B cell (primary cell): ENCODE measurements at regions not wholly inside any gene's neighbourhood (a gene's known extent, or its start where the extent isn't known, plus 50 kb on each side); places are given as distances from the start of the nearest gene placed in this dataset.

ENCODE experiments used
- ATAC-seq: fragments of 200-7000 bp; cut with Tn5 transposase; one replicate; pipeline ENCODE4 v1.10.0; 2021; ENCODE audit warnings: low read depth, mild to moderate bottlenecking, moderate number of reproducible peaks, moderate library complexity
- CTCF ChIA-PET: fragments of 350-600 bp; sonication (Branson Sonifier 250); formaldehyde crosslinking; loops from one replicate; lab custom pipeline; 2021; ENCODE audit warnings: antibody characterized with exemption, inconsistent platforms; lab: Charles Lee
- POLR2A ChIA-PET: fragments of 350-600 bp; sonication (Branson Sonifier 250); formaldehyde crosslinking; loops from one replicate; lab custom pipeline; 2021; ENCODE audit warnings: antibody characterized with exemption; lab: Charles Lee
- DNase-seq: peaks from one replicate; pipeline ENCODE4 v3.0.0; 2013
- H2AFZ ChIP-seq: 2 replicates; pipeline ENCODE4 v1.6.1; 2012; ENCODE audit warnings: mild to moderate bottlenecking, low read depth, low read length; ENCODE audit not compliant: insufficient read depth, poor library complexity, severe bottlenecking
- H3K27ac ChIP-seq, 2 donors: 1 replicate in 1 of 2; 2 replicates in 1 of 2; pipeline ENCODE4 v1.5.1; 2012 to 2013; ENCODE audit warnings: low read length in 2 of 2, mild to moderate bottlenecking in 2 of 2, moderate library complexity in 1 of 2
- H3K27me3 ChIP-seq, 4 experiments: fragments of 200-600 bp in 1 of 4; sonication (generic) in 1 of 4; replicated peaks in 1 of 4; 1 replicate in 2 of 4; 2 replicates in 2 of 4; pipeline versions ENCODE4 v1.6.1 to v1.7.0; 2013 to 2016; ENCODE audit warnings: low read length in 3 of 4, mild to moderate bottlenecking in 2 of 4, mixed read lengths in 1 of 4, moderate library complexity in 1 of 4; ENCODE audit not compliant: insufficient read depth in 4 of 4, control insufficient read depth in 3 of 4; ENCODE audit errors: control extremely low read depth in 1 of 4
- H3K36me3 ChIP-seq, 2 experiments: replicated peaks in 1 of 2; 1 replicate in 1 of 2; 2 replicates in 1 of 2; pipeline versions ENCODE4 v1.6.1 to v1.7.1; 2013; ENCODE audit warnings: low read length in 1 of 2; ENCODE audit not compliant: insufficient read depth in 2 of 2, control insufficient read depth in 1 of 2; ENCODE audit errors: control extremely low read depth in 1 of 2, extremely low read depth in 1 of 2
- H3K4me1 ChIP-seq, 2 donors: fragments of 200-600 bp in 1 of 2; sonication (generic) in 1 of 2; 1 replicate in 1 of 2; 2 replicates in 1 of 2; pipeline versions ENCODE4 v1.5.1 to v1.6.1; 2013 to 2017; ENCODE audit warnings: low read length in 2 of 2; ENCODE audit not compliant: control insufficient read depth in 2 of 2, insufficient read depth in 2 of 2
- H3K4me2 ChIP-seq: replicated peaks from 2 replicates; pipeline ENCODE3; 2012; ENCODE audit warnings: mild to moderate bottlenecking, low read depth, low read length; ENCODE audit not compliant: poor library complexity, severe bottlenecking
- H3K4me3 ChIP-seq, 5 experiments: fragments of 200-600 bp in 1 of 5; sonication (generic) in 1 of 5; 1 replicate in 3 of 5; 2 replicates in 2 of 5; pipeline versions ENCODE4 v1.5.1 to v1.7.0; 2011 to 2016; ENCODE audit warnings: low read length in 4 of 5, mild to moderate bottlenecking in 4 of 5, low read depth in 2 of 5, control low read depth in 1 of 5, moderate library complexity in 1 of 5; ENCODE audit not compliant: insufficient read depth in 1 of 5; ENCODE audit errors: control extremely low read depth in 1 of 5, extremely low read depth in 1 of 5
- H3K79me2 ChIP-seq: fragments of 200-600 bp; sonication (generic); one replicate; pipeline ENCODE4 v1.6.0; 2016; ENCODE audit warnings: low read length; ENCODE audit not compliant: control insufficient read depth, insufficient read depth
- H3K9ac ChIP-seq: fragments of 200-600 bp; sonication (generic); 2 replicates; pipeline ENCODE4 v1.6.1; 2017; ENCODE audit warnings: mild to moderate bottlenecking, low read length, moderate library complexity
- H3K9me3 ChIP-seq, 3 donors: one replicate each; pipeline versions ENCODE4 v1.6.1 to v1.7.1; 2013; ENCODE audit warnings: low read length in 2 of 3; ENCODE audit not compliant: control insufficient read depth in 2 of 3, insufficient read depth in 1 of 3; ENCODE audit errors: control extremely low read depth in 1 of 3
- H4K20me1 ChIP-seq: 2 replicates; pipeline ENCODE4 v1.6.0; 2012; ENCODE audit warnings: mild to moderate bottlenecking, low read length; ENCODE audit not compliant: insufficient read depth, control insufficient read depth, poor library complexity, severe bottlenecking
- H3K27ac Mint-ChIP-seq: one replicate; pipeline ENCODE4 v1.8.0; 2021; ENCODE audit warnings: mixed read lengths
- H3K27me3 Mint-ChIP-seq: one replicate; pipeline ENCODE4 v1.8.0; 2021; ENCODE audit warnings: mixed read lengths
- H3K4me1 Mint-ChIP-seq: one replicate; pipeline ENCODE4 v1.8.0; 2021; ENCODE audit warnings: mixed read lengths
- H3K4me3 Mint-ChIP-seq: one replicate; pipeline ENCODE4 v1.8.0; 2021; ENCODE audit warnings: mixed read lengths
- H3K9me3 Mint-ChIP-seq: one replicate; pipeline ENCODE4 v1.8.0; 2022; ENCODE audit warnings: mixed read lengths; ENCODE audit not compliant: insufficient read depth
- EZH2 ChIP-seq: IDR thresholded peaks from 2 replicates; pipeline ENCODE4 v1.6.1; 2012; ENCODE audit warnings: borderline replicate concordance, low read depth, mild to moderate bottlenecking, moderate library complexity, low read length; ENCODE audit not compliant: insufficient read depth, poor library complexity, severe bottlenecking
- WGBS: methylation state at CpG from one replicate; pipeline ENCODE4 v1.1.5; 2013; ENCODE audit warnings: missing lambda C conversion rate; ENCODE audit not compliant: insufficient coverage; 5-methylcytosine and 5-hydroxymethylcytosine counted together
- intact Hi-C: fragments of 100-400 bp; cut with micrococcal nuclease; formaldehyde crosslinking; loops from one replicate; pipeline ENCODE4 v1.10.0; 2022
- TF ChIP-seq, protein P1 (sequence below): fragments of 200-600 bp; IDR thresholded peaks from one replicate; pipeline ENCODE4 v1.8.0; 2022; ENCODE audit warnings: antibody characterized with exemption, mild to moderate bottlenecking

DNA sequence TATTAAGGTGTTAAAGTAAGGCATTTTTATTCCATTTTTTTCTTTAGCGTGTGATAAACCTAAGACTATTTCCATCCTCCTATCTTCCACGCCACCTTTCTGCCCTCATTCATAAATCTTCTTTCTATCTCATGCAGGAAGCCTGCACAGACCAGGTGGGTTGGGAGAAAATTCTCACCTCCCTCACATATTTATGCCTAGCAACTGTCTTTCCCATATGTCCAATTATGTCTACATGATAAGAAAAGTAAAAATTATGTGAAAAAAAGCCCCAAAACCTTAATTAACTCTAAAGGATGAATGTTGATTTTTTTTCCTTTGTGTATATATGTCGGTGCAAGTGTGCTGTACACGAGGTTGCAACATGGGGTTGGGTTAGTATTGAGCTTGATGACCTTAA is 225.6 kb upstream of the GCFC2 start:
- 100% methylated on average over 1 of the region's 4 CpGs for whole genome bisulfite sequencing
- Mint-ChIP-seq H3K9me3 (peaks cover 3% of the 10 kb centered on the region), H3K27ac (no peak overlapping the region), H3K4me3 (no peak overlapping the region), H3K27me3 (no peaks in the 10 kb centered on the region), H3K4me1 (no peaks in the 10 kb centered on the region)
- ChIA-PET POLR2A (no interaction called here), CTCF (no interaction called here)
- Histone ChIP-seq H2AFZ (no peak overlapping the region), H4K20me1 (no peaks in the 10 kb centered on the region), H3K27me3 (no peaks in the 10 kb centered on the region), H3K9ac (no peak overlapping the region), H3K36me3 (no peaks in the 10 kb centered on the region), H3K4me3 (no peak overlapping the region), H3K79me2 (no peaks in the 10 kb centered on the region), H3K4me1 (no peaks in the 10 kb centered on the region), H3K9me3 (peaks cover 0 to 7% (median 0%) of the 10 kb centered on the region in 3 donors), H3K4me2 (no peak overlapping the region), H3K27ac (no peak overlapping the region)
- ATAC-seq (no peak), DNase-seq (no peak)
- TF ChIP-seq, protein P1, sequence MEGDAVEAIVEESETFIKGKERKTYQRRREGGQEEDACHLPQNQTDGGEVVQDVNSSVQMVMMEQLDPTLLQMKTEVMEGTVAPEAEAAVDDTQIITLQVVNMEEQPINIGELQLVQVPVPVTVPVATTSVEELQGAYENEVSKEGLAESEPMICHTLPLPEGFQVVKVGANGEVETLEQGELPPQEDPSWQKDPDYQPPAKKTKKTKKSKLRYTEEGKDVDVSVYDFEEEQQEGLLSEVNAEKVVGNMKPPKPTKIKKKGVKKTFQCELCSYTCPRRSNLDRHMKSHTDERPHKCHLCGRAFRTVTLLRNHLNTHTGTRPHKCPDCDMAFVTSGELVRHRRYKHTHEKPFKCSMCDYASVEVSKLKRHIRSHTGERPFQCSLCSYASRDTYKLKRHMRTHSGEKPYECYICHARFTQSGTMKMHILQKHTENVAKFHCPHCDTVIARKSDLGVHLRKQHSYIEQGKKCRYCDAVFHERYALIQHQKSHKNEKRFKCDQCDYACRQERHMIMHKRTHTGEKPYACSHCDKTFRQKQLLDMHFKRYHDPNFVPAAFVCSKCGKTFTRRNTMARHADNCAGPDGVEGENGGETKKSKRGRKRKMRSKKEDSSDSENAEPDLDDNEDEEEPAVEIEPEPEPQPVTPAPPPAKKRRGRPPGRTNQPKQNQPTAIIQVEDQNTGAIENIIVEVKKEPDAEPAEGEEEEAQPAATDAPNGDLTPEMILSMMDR = no peak
- TF ChIP-seq EZH2 = no peak
- intact Hi-C loops = no loop called here

DNA sequence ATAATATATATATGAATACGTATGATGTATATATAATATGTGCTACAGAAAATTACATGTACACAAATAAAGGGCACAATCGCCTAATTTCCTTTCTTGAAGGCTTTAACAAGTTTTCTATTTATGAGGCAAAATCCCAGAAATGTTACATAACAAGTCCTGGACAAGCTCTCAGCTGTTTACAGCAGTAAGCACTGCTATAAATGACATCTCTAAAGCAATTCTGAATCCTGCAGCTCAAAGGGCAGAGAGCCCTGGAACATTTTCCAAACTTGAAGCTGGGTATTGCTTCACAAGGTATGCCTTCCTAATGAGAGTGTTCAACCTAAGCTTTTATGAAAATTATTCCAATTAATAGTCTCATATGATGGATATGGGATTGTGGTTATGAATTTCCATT is 222.3 kb upstream of the GCFC2 start:
- H3K4me3 ChIP-seq = no peak overlapping the region
- Mint-ChIP-seq H3K9me3 (peaks cover 3% of the 10 kb centered on the region), H3K27me3 (no peaks in the 10 kb centered on the region), H3K4me3 (no peak overlapping the region), H3K4me1 (no peaks in the 10 kb centered on the region), H3K27ac (no peak overlapping the region)
- CTCF ChIA-PET = no interaction called here
- no CpG with 5 or more reads among the region's 2 CpGs for WGBS
- intact Hi-C loops = no loop called here
- ATAC-seq (no peak), DNase-seq (no peak)
- POLR2A ChIA-PET = no interaction called here
- no peak overlapping the region for H2AFZ ChIP-seq
- H3K4me1 ChIP-seq = no peaks in the 10 kb centered on the region
- H3K27me3 ChIP-seq = no peaks in the 10 kb centered on the region
- H3K36me3 ChIP-seq = no peaks in the 10 kb centered on the region
- no peak overlapping the region for H3K4me2 ChIP-seq
- H3K9me3 ChIP-seq = no peaks in the 10 kb centered on the region
- TF ChIP-seq, protein P1 = no peak
- no peak for TF ChIP-seq EZH2
- H3K9ac ChIP-seq = no peak overlapping the region
- no peaks in the 10 kb centered on the region for H4K20me1 ChIP-seq
- no peaks in the 10 kb centered on the region for H3K79me2 ChIP-seq
- H3K27ac ChIP-seq = no peak overlapping the region
